Smooth muscle cell (in vitro differentiated cells): ENCODE measurements at regions not wholly inside any gene's neighbourhood (a gene's known extent, or its start where the extent isn't known, plus 50 kb on each side); places are given as distances from the start of the nearest gene placed in this dataset.
A peak's percentile ranks its signal among the peaks of the same experiment; 100 is the strongest.

Source experiments
- DNase-seq: peaks from one replicate; lab custom pipeline; 2025; ENCODE audit not compliant: unreplicated experiment; lab: John Stamatoyannopoulos, UW
- H2AFZ ChIP-seq: fragments of 200-600 bp; sonication (generic); 2 replicates; pipeline ENCODE4 v1.6.0; 2016; ENCODE audit warnings: antibody characterized with exemption, low read depth, mild to moderate bottlenecking
- H3F3A ChIP-seq: fragments of 200-600 bp; sonication (generic); 2 replicates; pipeline ENCODE4 v1.6.0; 2017; ENCODE audit warnings: antibody characterized with exemption, low read depth
- H3K27ac ChIP-seq: fragments of 200-600 bp; sonication (generic); 2 replicates; pipeline ENCODE4 v1.5.1; 2016; ENCODE audit warnings: low read depth, mild to moderate bottlenecking
- H3K27me3 ChIP-seq: fragments of 200-600 bp; sonication (generic); 2 replicates; pipeline ENCODE4 v1.6.1; 2016; ENCODE audit warnings: low read depth, mild to moderate bottlenecking
- H3K36me3 ChIP-seq: fragments of 200-600 bp; sonication (generic); 2 replicates; pipeline ENCODE4 v1.5.1; 2016; ENCODE audit warnings: low read depth
- H3K4me1 ChIP-seq: fragments of 200-600 bp; sonication (generic); 2 replicates; pipeline ENCODE4 v1.5.1; 2016; ENCODE audit warnings: low read depth
- H3K4me2 ChIP-seq: fragments of 200-600 bp; sonication (generic); 2 replicates; pipeline ENCODE4 v1.6.0; 2016; ENCODE audit warnings: mild to moderate bottlenecking
- H3K4me3 ChIP-seq: fragments of 200-600 bp; sonication (generic); 2 replicates; pipeline ENCODE4 v1.5.1; 2016; ENCODE audit warnings: mild to moderate bottlenecking
- H3K79me2 ChIP-seq: fragments of 200-600 bp; sonication (generic); 2 replicates; pipeline ENCODE4 v1.6.0; 2016; ENCODE audit warnings: low read depth, mild to moderate bottlenecking
- H3K9ac ChIP-seq: fragments of 200-600 bp; sonication (generic); 2 replicates; pipeline ENCODE4 v1.6.0; 2016; ENCODE audit warnings: low read depth
- H3K9me3 ChIP-seq: fragments of 200-600 bp; sonication (generic); replicated peaks from 2 replicates; pipeline ENCODE4 v1.5.1; 2016; ENCODE audit warnings: low read depth
- H4K20me1 ChIP-seq: fragments of 200-600 bp; sonication (generic); 2 replicates; pipeline ENCODE4 v1.6.0; 2016; ENCODE audit warnings: low read depth
- CTCF ChIP-seq: fragments of 200-600 bp; sonication (generic); IDR thresholded peaks from 2 replicates; pipeline ENCODE4 v1.5.1; 2017; ENCODE audit warnings: borderline replicate concordance, mild to moderate bottlenecking, antibody characterized with exemption; ENCODE audit not compliant: insufficient read depth, poor library complexity, severe bottlenecking
- WGBS: methylation state at CpG from one replicate; pipeline ENCODE4 v1.1.7; 2016; ENCODE audit warnings: low lambda C conversion rate; 5-methylcytosine and 5-hydroxymethylcytosine counted together

- Histone ChIP-seq H3F3A (no peaks in the 10 kb centered on the region), H3K4me1 (peaks cover 13% of the 10 kb centered on the region), H3K9ac (no peak overlapping the region), H4K20me1 (no peaks in the 10 kb centered on the region), H3K9me3 (no peaks in the 10 kb centered on the region), H3K4me2 (no peak overlapping the region), H3K79me2 (no peaks in the 10 kb centered on the region), H2AFZ (no peak overlapping the region), H3K27me3 (no peaks in the 10 kb centered on the region), H3K36me3 (no peaks in the 10 kb centered on the region), H3K4me3 (no peak overlapping the region), H3K27ac (no peak overlapping the region)
- TF ChIP-seq CTCF = no peak
- no peak for DNase-seq
- WGBS = 95% methylated on average over 4 of the region's 4 CpGs
Measured at GRCh38 chr1:167149793-167150491, 56.1 kb downstream of the STYXL2 start.

- no peaks in the 10 kb centered on the region for H3K9me3 ChIP-seq
- H3K4me2 ChIP-seq = no peak overlapping the region
- no peaks in the 10 kb centered on the region for H3K79me2 ChIP-seq
- no peak overlapping the region for H2AFZ ChIP-seq
- no peaks in the 10 kb centered on the region for H4K20me1 ChIP-seq
- H3K4me1 ChIP-seq = peaks cover 13% of the 10 kb centered on the region
- WGBS = 78% methylated on average over 2 of the region's 2 CpGs
- no peaks in the 10 kb centered on the region for H3F3A ChIP-seq
- no peak overlapping the region for H3K4me3 ChIP-seq
- no peak for DNase-seq
- H3K27ac ChIP-seq = no peak overlapping the region
- TF ChIP-seq CTCF = no peak
- no peaks in the 10 kb centered on the region for H3K27me3 ChIP-seq
- no peak overlapping the region for H3K9ac ChIP-seq
- H3K36me3 ChIP-seq = no peaks in the 10 kb centered on the region
Measured at GRCh38 chr1:167150492-167150833, 56.6 kb downstream of the STYXL2 start.

- Histone ChIP-seq H3K4me3 (no peak overlapping the region), H3K79me2 (no peaks in the 10 kb centered on the region), H3K9ac (no peak overlapping the region), H3F3A (no peaks in the 10 kb centered on the region), H4K20me1 (no peaks in the 10 kb centered on the region), H3K27ac (no peak overlapping the region), H3K4me1 (peaks cover 13% of the 10 kb centered on the region), H3K9me3 (no peaks in the 10 kb centered on the region), H3K4me2 (no peak overlapping the region), H2AFZ (peak overlapping the region; percentile 30), H3K36me3 (no peaks in the 10 kb centered on the region), H3K27me3 (no peaks in the 10 kb centered on the region)
- 61% methylated on average over 6 of the region's 6 CpGs for WGBS
- no peak for TF ChIP-seq CTCF
- no peak for DNase-seq
Measured at GRCh38 chr1:167152192-167152876, 58.5 kb downstream of the STYXL2 start.

- no peaks in the 10 kb centered on the region for H3F3A ChIP-seq
- H3K9ac ChIP-seq = no peak overlapping the region
- DNase-seq = no peak
- no peaks in the 10 kb centered on the region for H3K4me1 ChIP-seq
- no peaks in the 10 kb centered on the region for H4K20me1 ChIP-seq
- H3K27ac ChIP-seq = no peak overlapping the region
- no peaks in the 10 kb centered on the region for H3K9me3 ChIP-seq
- TF ChIP-seq CTCF = no peak
- H3K4me2 ChIP-seq = no peak overlapping the region
- no peak overlapping the region for H3K4me3 ChIP-seq
- no peak overlapping the region for H2AFZ ChIP-seq
- no peaks in the 10 kb centered on the region for H3K27me3 ChIP-seq
- no peaks in the 10 kb centered on the region for H3K36me3 ChIP-seq
- H3K79me2 ChIP-seq = no peaks in the 10 kb centered on the region
- 82% methylated on average over 4 of the region's 4 CpGs for WGBS
Measured at GRCh38 chr1:167156466-167156865, 62.6 kb downstream of the STYXL2 start.
